ENCODE measurements at regions not wholly inside any gene's neighbourhood (a gene's known extent, or its start where the extent isn't known, plus 50 kb on each side); places are given as distances from the start of the nearest gene placed in this dataset.

GRCh38 chr15:88745065-88745464 is 58.2 kb upstream of the ACAN start:
- no peak overlapping the region for H3K27ac Mint-ChIP-seq
- H3K27me3 Mint-ChIP-seq (ENCODE audit: low read depth) = peaks cover 16% of the 10 kb centered on the region
- no peak for TF ChIP-seq CTCF (IDR thresholded peaks at IDR 0.05; ENCODE audit: unreplicated experiment in 3 of 3)
- peaks cover 9% of the 10 kb centered on the region for H3K4me1 Mint-ChIP-seq
- no peaks in the 10 kb centered on the region for H3K9me3 Mint-ChIP-seq
- no peaks in the 10 kb centered on the region for H3K36me3 Mint-ChIP-seq (ENCODE audit: low read depth)
- no peak overlapping the region for H3K4me3 Mint-ChIP-seq

- Mint-ChIP-seq H3K4me1 (peaks cover 9% of the 10 kb centered on the region), H3K27ac (no peak overlapping the region), H3K27me3 (ENCODE audit: low read depth) (peaks cover 13% of the 10 kb centered on the region), H3K4me3 (no peak overlapping the region), H3K9me3 (no peaks in the 10 kb centered on the region), H3K36me3 (ENCODE audit: low read depth) (no peaks in the 10 kb centered on the region)
- TF ChIP-seq CTCF (IDR thresholded peaks at IDR 0.05; ENCODE audit: unreplicated experiment in 3 of 3) = no peak
Measured at GRCh38 chr15:88745696-88746095, 57.5 kb upstream of the ACAN start.

- H3K36me3 Mint-ChIP-seq (ENCODE audit: low read depth) = no peaks in the 10 kb centered on the region
- TF ChIP-seq CTCF (IDR thresholded peaks at IDR 0.05; ENCODE audit: unreplicated experiment in 3 of 3) = no peak
- H3K9me3 Mint-ChIP-seq = no peaks in the 10 kb centered on the region
- peaks cover 9% of the 10 kb centered on the region for H3K4me1 Mint-ChIP-seq
- no peak overlapping the region for H3K27ac Mint-ChIP-seq
- H3K27me3 Mint-ChIP-seq (ENCODE audit: low read depth) = peaks cover 9% of the 10 kb centered on the region
- H3K4me3 Mint-ChIP-seq = no peak overlapping the region
Measured at GRCh38 chr15:88746451-88746850, 56.8 kb upstream of the ACAN start.

DNA sequence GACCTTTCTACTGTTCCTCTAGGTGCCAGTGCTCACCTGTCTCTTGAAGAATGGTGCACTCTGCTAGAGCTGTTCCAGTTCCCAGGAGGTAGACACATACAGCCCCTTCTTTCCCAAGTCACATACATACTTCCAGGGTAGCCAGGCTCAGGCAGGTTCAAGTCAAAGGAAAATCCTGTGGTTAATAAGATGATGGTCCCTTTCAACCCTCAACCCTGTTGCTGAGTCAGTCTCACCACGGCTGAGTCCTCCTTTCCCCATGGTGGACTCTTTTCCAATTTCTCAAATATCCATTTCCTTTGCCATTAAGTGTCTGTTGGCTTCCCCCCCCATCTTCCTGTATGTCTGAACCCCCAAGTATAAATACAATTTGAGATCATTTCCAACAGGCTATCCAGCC is 56.1 kb upstream of the ACAN start:
- H3K4me1 Mint-ChIP-seq = peaks cover 9% of the 10 kb centered on the region
- H3K27ac Mint-ChIP-seq = no peak overlapping the region
- no peak overlapping the region for H3K4me3 Mint-ChIP-seq
- H3K36me3 Mint-ChIP-seq (ENCODE audit: low read depth) = no peaks in the 10 kb centered on the region
- no peaks in the 10 kb centered on the region for H3K9me3 Mint-ChIP-seq
- no peak for TF ChIP-seq CTCF (IDR thresholded peaks at IDR 0.05; ENCODE audit: unreplicated experiment in 3 of 3)
- H3K27me3 Mint-ChIP-seq (ENCODE audit: low read depth) = peaks cover 12% of the 10 kb centered on the region

DNA sequence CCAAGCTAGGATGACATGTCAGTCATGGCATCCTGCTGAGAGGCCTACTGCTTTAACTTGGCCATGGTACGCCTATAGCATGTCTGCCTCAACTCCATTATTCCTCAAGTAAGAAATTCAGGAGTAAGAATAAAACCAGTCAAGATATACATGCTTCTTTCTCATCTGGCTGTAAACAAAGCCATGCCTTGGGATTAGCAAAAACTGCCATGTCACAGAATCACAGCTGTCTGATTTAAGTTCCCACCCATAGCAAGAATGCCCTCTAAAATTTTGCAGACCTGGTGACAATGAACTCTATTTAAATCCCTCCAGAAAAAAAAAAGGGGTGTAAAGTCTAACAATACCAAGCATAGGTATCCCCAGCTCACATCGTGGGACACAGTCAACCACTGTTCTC is 55.6 kb upstream of the ACAN start:
- H3K4me1 Mint-ChIP-seq = peaks cover 9% of the 10 kb centered on the region
- H3K27me3 Mint-ChIP-seq (ENCODE audit: low read depth) = peaks cover 12% of the 10 kb centered on the region
- H3K4me3 Mint-ChIP-seq = no peak overlapping the region
- no peaks in the 10 kb centered on the region for H3K36me3 Mint-ChIP-seq (ENCODE audit: low read depth)
- H3K9me3 Mint-ChIP-seq = no peaks in the 10 kb centered on the region
- TF ChIP-seq CTCF (IDR thresholded peaks at IDR 0.05; ENCODE audit: unreplicated experiment in 3 of 3) = no peak
- no peak overlapping the region for H3K27ac Mint-ChIP-seq

DNA sequence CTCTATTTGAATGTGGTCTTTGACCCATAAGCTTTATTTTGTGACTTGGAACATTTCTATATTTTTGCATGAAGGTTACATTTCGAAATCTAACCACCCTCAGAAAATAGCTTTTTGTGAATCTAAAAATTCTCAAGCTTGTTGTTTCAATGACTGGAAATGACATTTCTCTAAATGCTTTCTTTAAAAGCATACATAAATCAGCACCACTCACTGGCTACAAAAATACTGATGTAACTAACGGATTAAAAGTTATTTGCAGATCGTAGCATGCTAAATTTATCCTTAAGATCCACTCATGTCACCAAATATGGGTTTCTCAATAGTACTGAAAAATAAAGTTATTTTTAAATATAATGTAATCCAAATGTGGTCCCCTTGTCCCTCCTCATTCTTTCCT is 55.2 kb upstream of the ACAN start:
- no peak overlapping the region for H3K4me3 Mint-ChIP-seq
- no peaks in the 10 kb centered on the region for H3K36me3 Mint-ChIP-seq (ENCODE audit: low read depth)
- no peaks in the 10 kb centered on the region for H3K9me3 Mint-ChIP-seq
- H3K27ac Mint-ChIP-seq = no peak overlapping the region
- peaks cover 15% of the 10 kb centered on the region for H3K27me3 Mint-ChIP-seq (ENCODE audit: low read depth)
- TF ChIP-seq CTCF (IDR thresholded peaks at IDR 0.05; ENCODE audit: unreplicated experiment in 3 of 3) = no peak
- peaks cover 14% of the 10 kb centered on the region for H3K4me1 Mint-ChIP-seq
